ENCODE measurements at regions not wholly inside any gene's neighbourhood (a gene's known extent, or its start where the extent isn't known, plus 50 kb on each side); places are given as distances from the start of the nearest gene placed in this dataset.
A peak's percentile ranks its signal among the peaks of the same experiment; 100 is the strongest.

- peak; percentile 74 for DNase-seq (ENCODE audit: low read depth)
- TF ChIP-seq CTCF (IDR thresholded peaks at IDR 0.05; ENCODE audit: insufficient read depth, low read length, severe bottlenecking): no peak
- Histone ChIP-seq H3K36me3 (ENCODE audit: control insufficient read depth, insufficient read depth, low read length) (no peaks in the 10 kb centered on the region), H3K4me3 (ENCODE audit: low read depth, low read length) (no peak overlapping the region), H3K27me3 (ENCODE audit: control insufficient read depth, insufficient read depth, low read length) (no peaks in the 10 kb centered on the region)
- no peak for FAIRE-seq
Measured at GRCh38 chr15:38075466-38075865, 141.0 kb downstream of the TMCO5A start.

GRCh38 chr15:38076786-38077185 is 142.3 kb downstream of the TMCO5A start:
- no peak for TF ChIP-seq CTCF (IDR thresholded peaks at IDR 0.05; ENCODE audit: insufficient read depth, low read length, severe bottlenecking)
- Histone ChIP-seq H3K4me3 (ENCODE audit: low read depth, low read length) (no peak overlapping the region), H3K27me3 (ENCODE audit: control insufficient read depth, insufficient read depth, low read length) (no peaks in the 10 kb centered on the region), H3K36me3 (ENCODE audit: control insufficient read depth, insufficient read depth, low read length) (no peaks in the 10 kb centered on the region)
- no peak for FAIRE-seq
- no peak for DNase-seq (ENCODE audit: low read depth)

GRCh38 chr15:38079236-38079635 is 144.8 kb downstream of the TMCO5A start:
- Histone ChIP-seq H3K27me3 (ENCODE audit: control insufficient read depth, insufficient read depth, low read length) (no peaks in the 10 kb centered on the region), H3K4me3 (ENCODE audit: low read depth, low read length) (no peak overlapping the region), H3K36me3 (ENCODE audit: control insufficient read depth, insufficient read depth, low read length) (no peaks in the 10 kb centered on the region)
- DNase-seq (ENCODE audit: low read depth) (no peak), FAIRE-seq (no peak)
- no peak for TF ChIP-seq CTCF (IDR thresholded peaks at IDR 0.05; ENCODE audit: insufficient read depth, low read length, severe bottlenecking)

- Histone ChIP-seq H3K36me3 (ENCODE audit: control insufficient read depth, insufficient read depth, low read length) (no peaks in the 10 kb centered on the region), H3K4me3 (ENCODE audit: low read depth, low read length) (no peak overlapping the region), H3K27me3 (ENCODE audit: control insufficient read depth, insufficient read depth, low read length) (no peaks in the 10 kb centered on the region)
- FAIRE-seq (no peak), DNase-seq (ENCODE audit: low read depth) (no peak)
- TF ChIP-seq CTCF (IDR thresholded peaks at IDR 0.05; ENCODE audit: insufficient read depth, low read length, severe bottlenecking): no peak
Measured at GRCh38 chr15:38080651-38081275, 146.3 kb downstream of the TMCO5A start.

- no peak for FAIRE-seq
- no peak for TF ChIP-seq CTCF (IDR thresholded peaks at IDR 0.05; ENCODE audit: insufficient read depth, low read length, severe bottlenecking)
- H3K4me3 ChIP-seq (ENCODE audit: low read depth, low read length): no peak overlapping the region
- no peaks in the 10 kb centered on the region for H3K36me3 ChIP-seq (ENCODE audit: control insufficient read depth, insufficient read depth, low read length)
- no peaks in the 10 kb centered on the region for H3K27me3 ChIP-seq (ENCODE audit: control insufficient read depth, insufficient read depth, low read length)
- DNase-seq (ENCODE audit: low read depth): peak; percentile 65
Measured at GRCh38 chr15:38084289-38084688, 149.8 kb downstream of the TMCO5A start.

- TF ChIP-seq CTCF (IDR thresholded peaks at IDR 0.05; ENCODE audit: insufficient read depth, low read length, severe bottlenecking): no peak
- DNase-seq (ENCODE audit: low read depth): no peak
- Histone ChIP-seq H3K27me3 (ENCODE audit: control insufficient read depth, insufficient read depth, low read length) (no peaks in the 10 kb centered on the region), H3K36me3 (ENCODE audit: control insufficient read depth, insufficient read depth, low read length) (no peaks in the 10 kb centered on the region), H3K4me3 (ENCODE audit: low read depth, low read length) (no peak overlapping the region)
- no peak for FAIRE-seq
Measured at GRCh38 chr15:38085114-38085513, 150.7 kb downstream of the TMCO5A start.
